CD4-positive, alpha-beta T cell (primary cell): ENCODE measurements at regions not wholly inside any gene's neighbourhood (a gene's known extent, or its start where the extent isn't known, plus 50 kb on each side); places are given as distances from the start of the nearest gene placed in this dataset.
A peak's percentile ranks its signal among the peaks of the same experiment; 100 is the strongest.

Experiments used
- ATAC-seq: fragments of 200-7000 bp; cut with Tn5 transposase; one replicate; pipeline ENCODE4 v1.10.0; 2022; ENCODE audit warnings: mild to moderate bottlenecking; ENCODE audit not compliant: poor library complexity
- CTCF ChIA-PET: fragments of 350-600 bp; sonication (Branson Sonifier 250); formaldehyde crosslinking; loops from one replicate; lab custom pipeline; 2021; ENCODE audit warnings: antibody characterized with exemption, inconsistent platforms; lab: Charles Lee
- POLR2A ChIA-PET: fragments of 350-600 bp; sonication (Branson Sonifier 250); formaldehyde crosslinking; loops from one replicate; lab custom pipeline; 2021; ENCODE audit warnings: antibody characterized with exemption, inconsistent platforms; lab: Charles Lee
- DNase-seq, 14 experiments: peaks; one replicate each; pipeline ENCODE4 v3.0.0-alpha.2; 2013 to 2020; ENCODE audit warnings: mixed read lengths in 2 of 14
- H3K27ac ChIP-seq, 2 donors: one replicate each; pipeline versions ENCODE4 v1.5.1 to v1.7.0; 2013; ENCODE audit warnings: low read length in 2 of 2, low read depth in 1 of 2, mild to moderate bottlenecking in 1 of 2
- H3K27me3 ChIP-seq, 2 experiments: 1 replicate in 1 of 2; 2 replicates in 1 of 2; pipeline versions ENCODE4 v1.6.1 to v1.7.0; 2013; ENCODE audit warnings: low read length in 2 of 2, control low read depth in 1 of 2, mild to moderate bottlenecking in 1 of 2, moderate library complexity in 1 of 2; ENCODE audit not compliant: insufficient read depth in 2 of 2, control insufficient read depth in 1 of 2
- H3K36me3 ChIP-seq: one replicate; pipeline ENCODE4 v1.6.1; 2013; ENCODE audit warnings: low read length, control low read depth; ENCODE audit not compliant: insufficient read depth
- H3K4me1 ChIP-seq: one replicate; pipeline ENCODE4 v1.6.1; 2013; ENCODE audit warnings: low read length, control low read depth; ENCODE audit not compliant: insufficient read depth
- H3K4me3 ChIP-seq: one replicate; pipeline ENCODE4 v1.5.1; 2013; ENCODE audit warnings: mild to moderate bottlenecking, low read length, moderate library complexity
- H3K9me3 ChIP-seq, 2 experiments: 1 replicate in 1 of 2; 2 replicates in 1 of 2; pipeline versions ENCODE4 v1.6.1 to v1.7.0; 2013; ENCODE audit warnings: low read length in 2 of 2, mild to moderate bottlenecking in 2 of 2, control low read depth in 1 of 2, moderate library complexity in 1 of 2; ENCODE audit not compliant: control insufficient read depth in 1 of 2, insufficient read depth in 1 of 2
- H3K27ac Mint-ChIP-seq: one replicate; pipeline ENCODE4 v1.8.0; 2020; ENCODE audit warnings: mixed read lengths
- H3K27me3 Mint-ChIP-seq: one replicate; pipeline ENCODE4 v1.8.0; 2021; ENCODE audit warnings: mixed read lengths
- H3K36me3 Mint-ChIP-seq: one replicate; pipeline ENCODE4 v1.8.0; 2021; ENCODE audit warnings: low read depth, mixed read lengths
- H3K4me1 Mint-ChIP-seq: one replicate; pipeline ENCODE4 v1.8.0; 2021; ENCODE audit warnings: low read depth, mixed read lengths
- H3K4me3 Mint-ChIP-seq: one replicate; pipeline ENCODE4 v1.8.0; 2020; ENCODE audit warnings: mild to moderate bottlenecking, mixed read lengths
- H3K9me3 Mint-ChIP-seq: one replicate; pipeline ENCODE4 v1.8.0; 2020; ENCODE audit warnings: mixed read lengths
- intact Hi-C, 2 experiments: fragments of 100-400 bp; cut with DNase I in 1 of 2; cut with micrococcal nuclease in 1 of 2; formaldehyde crosslinking; loops; one replicate each; pipeline versions ENCODE4 v1.15.1 to v1.9.0; 2023 to 2025; cut with DNase I, micrococcal nuclease
- TF ChIP-seq, protein P1 (sequence below): fragments of 200-600 bp; IDR thresholded peaks from one replicate; pipeline ENCODE4 v1.8.0; 2022; ENCODE audit warnings: antibody characterized with exemption, mild to moderate bottlenecking

DNA sequence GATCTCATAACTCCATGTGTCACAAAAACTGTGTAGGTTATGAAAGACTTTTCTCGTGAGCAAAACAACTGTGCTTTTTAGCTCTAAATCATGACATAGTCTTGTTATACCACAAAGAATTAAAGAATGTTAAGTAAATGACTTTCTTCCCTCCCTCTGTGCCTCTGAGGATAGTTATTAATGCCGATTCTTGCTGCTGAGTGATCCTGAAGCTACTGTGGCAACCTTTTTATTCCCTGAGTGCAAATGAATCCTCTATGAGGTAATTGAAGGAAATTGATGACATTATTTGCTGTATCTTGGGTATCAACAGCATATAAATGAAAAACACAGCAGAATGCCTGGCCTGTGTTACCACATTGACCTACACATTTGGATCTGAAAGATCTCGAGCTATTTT is 142.2 kb upstream of the HDAC9 start:
- Mint-ChIP-seq H3K27ac (no peak overlapping the region), H3K27me3 (no peaks in the 10 kb centered on the region), H3K4me1 (peaks cover 5% of the 10 kb centered on the region), H3K9me3 (no peaks in the 10 kb centered on the region), H3K36me3 (no peaks in the 10 kb centered on the region), H3K4me3 (no peak overlapping the region)
- Histone ChIP-seq H3K27ac (no peak overlapping the region), H3K9me3 (no peaks in the 10 kb centered on the region), H3K4me3 (no peak overlapping the region), H3K4me1 (no peaks in the 10 kb centered on the region), H3K27me3 (no peaks in the 10 kb centered on the region), H3K36me3 (no peaks in the 10 kb centered on the region)
- intact Hi-C loops: loop anchor here in 1 of 2 experiments (10.0 kb wide), 1 partner anchor 1311 kb away; no protein-coding TSS in a partner anchor
- DNase-seq (no peak), ATAC-seq (no peak)
- TF ChIP-seq, protein P1, sequence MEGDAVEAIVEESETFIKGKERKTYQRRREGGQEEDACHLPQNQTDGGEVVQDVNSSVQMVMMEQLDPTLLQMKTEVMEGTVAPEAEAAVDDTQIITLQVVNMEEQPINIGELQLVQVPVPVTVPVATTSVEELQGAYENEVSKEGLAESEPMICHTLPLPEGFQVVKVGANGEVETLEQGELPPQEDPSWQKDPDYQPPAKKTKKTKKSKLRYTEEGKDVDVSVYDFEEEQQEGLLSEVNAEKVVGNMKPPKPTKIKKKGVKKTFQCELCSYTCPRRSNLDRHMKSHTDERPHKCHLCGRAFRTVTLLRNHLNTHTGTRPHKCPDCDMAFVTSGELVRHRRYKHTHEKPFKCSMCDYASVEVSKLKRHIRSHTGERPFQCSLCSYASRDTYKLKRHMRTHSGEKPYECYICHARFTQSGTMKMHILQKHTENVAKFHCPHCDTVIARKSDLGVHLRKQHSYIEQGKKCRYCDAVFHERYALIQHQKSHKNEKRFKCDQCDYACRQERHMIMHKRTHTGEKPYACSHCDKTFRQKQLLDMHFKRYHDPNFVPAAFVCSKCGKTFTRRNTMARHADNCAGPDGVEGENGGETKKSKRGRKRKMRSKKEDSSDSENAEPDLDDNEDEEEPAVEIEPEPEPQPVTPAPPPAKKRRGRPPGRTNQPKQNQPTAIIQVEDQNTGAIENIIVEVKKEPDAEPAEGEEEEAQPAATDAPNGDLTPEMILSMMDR: no peak
- POLR2A ChIA-PET: no interaction called here
- CTCF ChIA-PET: interaction anchor here (1.1 to 1.4 kb wide), 2 partner anchors 9 to 11 kb away, joined by 3 to 5 read pairs; no protein-coding TSS in a partner anchor

DNA sequence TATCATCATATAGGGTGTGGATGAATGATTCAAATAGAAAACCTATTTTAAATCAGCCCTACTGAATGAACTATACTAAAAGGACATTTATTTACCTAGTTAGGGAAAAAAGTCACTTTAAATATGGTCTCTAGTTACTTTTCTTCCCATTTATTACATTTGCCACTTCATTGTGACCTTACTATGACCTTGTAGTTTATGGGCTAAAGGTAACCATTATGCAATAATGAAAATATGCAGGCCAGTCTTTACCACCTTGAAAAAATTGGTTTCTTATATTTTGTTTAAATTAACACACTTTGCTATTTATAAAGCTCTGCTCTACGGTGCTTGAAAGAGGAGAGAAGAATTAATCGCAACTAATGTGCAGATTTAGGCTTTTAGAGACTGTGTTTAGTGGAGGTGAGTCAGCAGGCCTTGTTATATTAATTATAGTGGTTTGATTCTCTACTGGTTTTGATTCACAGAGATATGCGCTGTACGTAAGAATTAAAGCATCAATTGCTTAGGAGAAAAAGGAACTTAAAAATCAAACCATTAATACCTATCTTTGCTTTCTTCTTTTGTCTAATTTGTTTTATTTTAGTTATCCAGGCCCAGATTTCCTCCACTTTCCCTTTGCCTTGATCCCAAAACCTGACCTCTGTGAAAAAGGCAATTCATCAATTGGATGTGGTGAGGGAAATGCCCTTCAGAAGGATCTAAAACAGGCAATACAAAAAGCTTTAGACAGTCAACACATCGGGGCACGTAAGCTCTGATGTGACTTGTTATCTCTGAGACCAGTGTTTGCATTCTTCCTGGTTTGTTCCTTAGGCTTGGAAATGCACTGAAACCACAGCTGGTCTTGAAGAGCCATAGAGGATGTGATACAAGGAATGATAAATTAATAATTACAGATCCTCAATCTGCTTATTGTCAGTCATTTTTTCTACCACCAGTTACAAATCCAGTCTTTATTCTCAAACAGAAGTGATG is 141.2 kb upstream of the HDAC9 start:
- Mint-ChIP-seq H3K27me3 (no peaks in the 10 kb centered on the region), H3K36me3 (no peaks in the 10 kb centered on the region), H3K4me1 (peaks cover 5% of the 10 kb centered on the region), H3K9me3 (no peaks in the 10 kb centered on the region), H3K4me3 (no peak overlapping the region), H3K27ac (no peak overlapping the region)
- Histone ChIP-seq H3K9me3 (no peaks in the 10 kb centered on the region), H3K27ac (no peak overlapping the region), H3K4me3 (no peak overlapping the region), H3K36me3 (no peaks in the 10 kb centered on the region), H3K4me1 (no peaks in the 10 kb centered on the region), H3K27me3 (no peaks in the 10 kb centered on the region)
- intact Hi-C loops: loop anchor here (5.0 to 10.0 kb wide), 2 partner anchors 1308 to 1310 kb away; no protein-coding TSS in a partner anchor
- ChIA-PET CTCF (no interaction called here), POLR2A (no interaction called here)
- TF ChIP-seq, protein P1: no peak
- ATAC-seq (no peak), DNase-seq (no peak)

DNA sequence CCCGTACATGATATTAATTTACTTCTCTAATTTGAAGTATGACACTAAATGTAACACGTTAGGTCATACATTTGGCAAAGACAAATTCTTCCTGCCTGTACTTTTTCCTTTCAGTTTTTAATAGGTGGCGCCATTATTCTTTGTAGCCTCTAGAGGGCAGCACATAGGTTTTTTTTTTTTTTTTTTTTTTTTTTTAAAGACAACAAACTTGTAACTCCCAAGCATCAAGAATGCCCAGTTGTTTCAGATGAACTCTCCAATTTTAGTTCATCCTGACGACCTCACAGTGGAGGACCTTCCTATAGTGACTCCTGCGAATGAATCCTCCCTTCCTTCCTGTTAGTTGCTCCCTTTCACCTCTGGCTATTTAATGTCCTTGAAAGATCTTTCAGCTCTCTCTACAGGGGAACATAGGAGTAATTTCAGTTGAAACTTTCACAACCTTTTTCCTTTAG is 139.3 kb upstream of the HDAC9 start:
- peak in 3 of 14 experiments; percentile 18 to 46 (median 44) for DNase-seq
- Histone ChIP-seq H3K4me3 (no peak overlapping the region), H3K36me3 (no peaks in the 10 kb centered on the region), H3K27me3 (no peaks in the 10 kb centered on the region), H3K27ac (no peak overlapping the region), H3K9me3 (no peaks in the 10 kb centered on the region), H3K4me1 (no peaks in the 10 kb centered on the region)
- Mint-ChIP-seq H3K27ac (no peak overlapping the region), H3K27me3 (no peaks in the 10 kb centered on the region), H3K4me1 (peaks cover 5% of the 10 kb centered on the region), H3K36me3 (no peaks in the 10 kb centered on the region), H3K4me3 (peak overlapping the region; percentile 69), H3K9me3 (no peaks in the 10 kb centered on the region)
- ChIA-PET POLR2A (no interaction called here), CTCF (interaction anchor here (0.7 kb wide), 2 partner anchors 9 to 399 kb away, joined by 3 to 4 read pairs; no protein-coding TSS in a partner anchor)
- peak; percentile 55 for ATAC-seq
- intact Hi-C loops: loop anchor here (5.0 to 10.0 kb wide), 2 partner anchors 1306 to 1309 kb away; no protein-coding TSS in a partner anchor
- TF ChIP-seq, protein P1: peak; percentile 93
